ENCODE measurements at regions not wholly inside any gene's neighbourhood (a gene's known extent, or its start where the extent isn't known, plus 50 kb on each side); places are given as distances from the start of the nearest gene placed in this dataset.
"Not testable (repeated sequence)": the region's sequence is repeated elsewhere in the genome, so short reads cannot be mapped to it uniquely, and the experiment has no call there.

DNA sequence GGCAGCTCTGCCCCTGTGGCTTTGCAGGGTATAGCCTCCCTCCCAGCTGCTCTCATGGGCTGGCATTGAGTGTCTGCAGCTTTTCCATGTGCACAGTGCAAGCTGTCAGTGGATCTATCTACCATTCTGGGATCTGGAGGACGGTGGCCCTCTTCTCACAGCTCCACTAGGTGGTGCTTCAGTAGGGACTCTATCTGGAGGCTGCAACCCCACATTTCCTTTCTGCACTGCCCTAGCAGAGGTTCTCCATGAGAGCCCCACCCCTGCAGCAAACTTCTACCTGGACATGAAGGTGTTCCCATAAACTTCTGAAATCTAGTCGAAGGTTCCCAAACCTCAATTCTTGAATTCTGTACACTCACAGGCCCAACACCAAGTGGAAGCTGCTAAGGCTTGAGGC is 292.5 kb downstream of the C11orf87 start:
- TF ChIP-seq POLR2AphosphoS5, EP300 (IDR thresholded peaks at IDR 0.05): not testable (repeated sequence)
- TF ChIP-seq, protein P1, sequence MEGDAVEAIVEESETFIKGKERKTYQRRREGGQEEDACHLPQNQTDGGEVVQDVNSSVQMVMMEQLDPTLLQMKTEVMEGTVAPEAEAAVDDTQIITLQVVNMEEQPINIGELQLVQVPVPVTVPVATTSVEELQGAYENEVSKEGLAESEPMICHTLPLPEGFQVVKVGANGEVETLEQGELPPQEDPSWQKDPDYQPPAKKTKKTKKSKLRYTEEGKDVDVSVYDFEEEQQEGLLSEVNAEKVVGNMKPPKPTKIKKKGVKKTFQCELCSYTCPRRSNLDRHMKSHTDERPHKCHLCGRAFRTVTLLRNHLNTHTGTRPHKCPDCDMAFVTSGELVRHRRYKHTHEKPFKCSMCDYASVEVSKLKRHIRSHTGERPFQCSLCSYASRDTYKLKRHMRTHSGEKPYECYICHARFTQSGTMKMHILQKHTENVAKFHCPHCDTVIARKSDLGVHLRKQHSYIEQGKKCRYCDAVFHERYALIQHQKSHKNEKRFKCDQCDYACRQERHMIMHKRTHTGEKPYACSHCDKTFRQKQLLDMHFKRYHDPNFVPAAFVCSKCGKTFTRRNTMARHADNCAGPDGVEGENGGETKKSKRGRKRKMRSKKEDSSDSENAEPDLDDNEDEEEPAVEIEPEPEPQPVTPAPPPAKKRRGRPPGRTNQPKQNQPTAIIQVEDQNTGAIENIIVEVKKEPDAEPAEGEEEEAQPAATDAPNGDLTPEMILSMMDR (IDR thresholded peaks at IDR 0.05), result not testable (repeated sequence)
